AG09319 (cell line): ENCODE measurements at regions not wholly inside any gene's neighbourhood (a gene's known extent, or its start where the extent isn't known, plus 50 kb on each side); places are given as distances from the start of the nearest gene placed in this dataset.

ENCODE experiments used
- DNase-seq: peaks from one replicate; pipeline ENCODE4 v3.0.0-alpha.2; 2010; ENCODE audit warnings: low read depth; ENCODE audit errors: extremely low read depth
- TF ChIP-seq, protein P1 (sequence below): IDR thresholded peaks from 2 replicates; pipeline ENCODE4 v1.5.1; 2011; ENCODE audit warnings: low read depth, mild to moderate bottlenecking, inconsistent platforms, low read length, moderate library complexity

DNA sequence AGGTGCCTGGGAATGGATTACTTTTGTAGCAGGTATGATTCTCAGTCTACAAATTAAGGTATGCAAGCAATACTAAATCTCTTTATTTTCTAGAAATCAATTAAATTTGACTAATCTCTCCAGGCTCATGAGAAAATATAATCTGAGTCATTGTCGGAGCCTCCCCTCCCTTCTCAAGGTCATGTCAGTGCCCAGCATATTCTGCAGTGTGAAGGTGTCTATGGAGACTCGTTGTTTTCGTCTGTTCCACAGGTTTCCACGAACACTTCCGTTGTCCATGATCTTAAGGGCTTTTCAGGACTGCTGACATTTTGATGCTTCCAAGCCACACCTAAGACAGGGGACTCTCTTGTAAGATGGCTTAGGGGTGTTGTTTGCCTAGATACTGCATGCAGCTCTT is 56.6 kb upstream of the SCOC start:
- TF ChIP-seq, protein P1, sequence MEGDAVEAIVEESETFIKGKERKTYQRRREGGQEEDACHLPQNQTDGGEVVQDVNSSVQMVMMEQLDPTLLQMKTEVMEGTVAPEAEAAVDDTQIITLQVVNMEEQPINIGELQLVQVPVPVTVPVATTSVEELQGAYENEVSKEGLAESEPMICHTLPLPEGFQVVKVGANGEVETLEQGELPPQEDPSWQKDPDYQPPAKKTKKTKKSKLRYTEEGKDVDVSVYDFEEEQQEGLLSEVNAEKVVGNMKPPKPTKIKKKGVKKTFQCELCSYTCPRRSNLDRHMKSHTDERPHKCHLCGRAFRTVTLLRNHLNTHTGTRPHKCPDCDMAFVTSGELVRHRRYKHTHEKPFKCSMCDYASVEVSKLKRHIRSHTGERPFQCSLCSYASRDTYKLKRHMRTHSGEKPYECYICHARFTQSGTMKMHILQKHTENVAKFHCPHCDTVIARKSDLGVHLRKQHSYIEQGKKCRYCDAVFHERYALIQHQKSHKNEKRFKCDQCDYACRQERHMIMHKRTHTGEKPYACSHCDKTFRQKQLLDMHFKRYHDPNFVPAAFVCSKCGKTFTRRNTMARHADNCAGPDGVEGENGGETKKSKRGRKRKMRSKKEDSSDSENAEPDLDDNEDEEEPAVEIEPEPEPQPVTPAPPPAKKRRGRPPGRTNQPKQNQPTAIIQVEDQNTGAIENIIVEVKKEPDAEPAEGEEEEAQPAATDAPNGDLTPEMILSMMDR = no peak
- DNase-seq = no peak

DNA sequence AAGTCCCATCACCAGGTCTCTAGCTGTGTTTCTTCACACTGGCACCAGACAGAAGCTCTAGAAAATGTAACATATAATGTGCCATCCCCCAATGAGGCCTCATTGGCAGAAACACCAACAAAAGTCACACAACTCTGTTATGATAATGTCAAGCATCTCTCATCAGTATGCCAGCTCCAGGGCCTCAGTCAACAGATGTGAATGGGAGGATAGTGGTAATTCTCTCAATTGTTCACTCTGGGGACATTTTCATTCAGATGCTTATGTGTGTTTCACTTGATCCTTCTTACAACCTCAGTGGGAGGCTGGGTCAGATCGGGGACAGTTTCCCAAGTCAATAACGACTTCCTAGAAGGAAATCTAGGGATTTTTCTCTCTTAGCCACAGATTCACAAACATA is 57.5 kb upstream of the SCOC start:
- TF ChIP-seq, protein P1 = no peak
- DNase-seq = no peak

DNA sequence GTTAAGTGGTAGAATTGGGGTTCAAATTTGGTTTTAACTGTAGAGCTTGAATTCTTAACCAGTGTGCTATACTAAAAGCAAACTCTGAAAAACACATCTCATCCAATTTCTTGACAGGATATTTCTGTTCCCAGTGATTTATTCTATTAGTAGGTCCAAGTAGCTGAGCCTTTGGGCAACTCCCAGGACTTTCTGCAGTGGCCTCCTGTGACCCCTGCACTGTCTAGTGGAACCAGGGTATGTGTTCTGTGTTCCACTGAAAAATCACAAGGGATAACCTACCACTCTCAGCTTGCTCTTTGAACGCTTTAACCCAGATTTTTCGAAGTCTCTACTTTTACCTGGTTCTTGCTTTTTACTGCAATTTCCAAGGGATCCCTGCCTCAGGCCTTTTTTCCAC is 58.0 kb upstream of the SCOC start:
- TF ChIP-seq, protein P1 = no peak
- no peak for DNase-seq

DNA sequence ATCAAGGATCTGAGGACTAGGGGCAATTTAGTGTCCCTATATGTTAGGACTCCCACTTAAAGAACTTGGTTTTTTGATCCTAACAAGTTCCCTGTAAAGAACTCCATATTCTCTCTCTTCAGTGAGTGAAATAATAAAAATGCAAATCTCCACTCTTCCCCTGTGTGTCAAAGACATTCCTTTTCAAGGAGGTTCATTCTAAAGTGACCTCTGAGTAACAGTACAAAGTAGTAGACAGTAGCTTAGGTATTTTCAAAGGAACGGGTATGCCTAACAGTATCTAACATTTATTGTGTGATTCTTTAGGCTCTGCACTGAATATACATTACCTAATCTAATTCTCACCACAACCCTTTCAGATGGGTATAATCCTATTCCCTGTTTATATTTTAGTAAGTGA is 58.4 kb upstream of the SCOC start:
- DNase-seq = no peak

DNA sequence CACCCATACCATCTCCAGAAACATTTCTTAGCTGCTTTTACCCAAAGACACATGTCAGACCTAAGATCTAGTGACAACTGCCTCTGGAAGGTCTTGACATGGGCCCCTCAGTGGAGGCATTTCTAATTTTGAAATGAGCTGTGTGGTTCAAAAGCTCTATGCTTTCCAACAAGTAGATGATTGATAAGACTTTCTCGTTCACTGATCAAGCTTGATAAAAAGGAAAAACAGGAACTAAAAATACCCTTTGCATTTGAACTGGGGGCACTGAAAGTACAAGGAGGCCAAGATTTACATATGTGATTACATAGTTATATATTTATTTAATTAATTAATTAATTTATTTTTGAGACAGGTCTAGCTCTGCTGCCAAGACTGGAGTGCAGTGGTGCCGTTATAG is 61.3 kb upstream of the SCOC start:
- DNase-seq = no peak
- TF ChIP-seq, protein P1 = no peak

More for the DNA sequence above, 58.4 kb upstream of the SCOC start:
- TF ChIP-seq, protein P1 = no peak

DNA sequence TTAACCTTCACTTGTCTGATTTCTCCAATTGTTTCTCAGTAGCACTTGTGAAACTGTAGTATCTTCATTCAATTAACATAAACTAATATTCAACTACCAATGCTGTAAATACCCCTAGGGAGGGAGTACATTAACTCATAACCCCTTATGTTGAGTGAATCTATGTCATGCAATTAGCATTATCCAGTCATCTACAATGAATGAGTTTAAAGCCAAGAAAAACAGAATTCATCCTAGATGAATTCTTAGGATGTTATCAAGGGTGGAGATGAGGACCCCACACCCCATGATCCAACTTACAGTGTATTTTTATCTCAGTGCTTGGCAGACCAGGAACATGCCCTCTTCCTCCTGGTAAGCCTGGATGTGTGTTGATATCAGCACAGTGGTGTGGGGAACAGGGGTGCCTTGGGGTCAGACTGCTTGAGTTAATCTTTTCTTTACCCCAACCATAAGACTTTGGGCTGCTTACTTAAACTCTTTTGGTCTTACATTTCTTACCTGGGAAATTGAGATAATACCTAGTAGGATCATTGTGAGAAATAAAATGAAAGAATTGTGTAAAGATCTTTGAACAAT is 62.1 kb upstream of the SCOC start:
- no peak for DNase-seq
- TF ChIP-seq, protein P1 = no peak

DNA sequence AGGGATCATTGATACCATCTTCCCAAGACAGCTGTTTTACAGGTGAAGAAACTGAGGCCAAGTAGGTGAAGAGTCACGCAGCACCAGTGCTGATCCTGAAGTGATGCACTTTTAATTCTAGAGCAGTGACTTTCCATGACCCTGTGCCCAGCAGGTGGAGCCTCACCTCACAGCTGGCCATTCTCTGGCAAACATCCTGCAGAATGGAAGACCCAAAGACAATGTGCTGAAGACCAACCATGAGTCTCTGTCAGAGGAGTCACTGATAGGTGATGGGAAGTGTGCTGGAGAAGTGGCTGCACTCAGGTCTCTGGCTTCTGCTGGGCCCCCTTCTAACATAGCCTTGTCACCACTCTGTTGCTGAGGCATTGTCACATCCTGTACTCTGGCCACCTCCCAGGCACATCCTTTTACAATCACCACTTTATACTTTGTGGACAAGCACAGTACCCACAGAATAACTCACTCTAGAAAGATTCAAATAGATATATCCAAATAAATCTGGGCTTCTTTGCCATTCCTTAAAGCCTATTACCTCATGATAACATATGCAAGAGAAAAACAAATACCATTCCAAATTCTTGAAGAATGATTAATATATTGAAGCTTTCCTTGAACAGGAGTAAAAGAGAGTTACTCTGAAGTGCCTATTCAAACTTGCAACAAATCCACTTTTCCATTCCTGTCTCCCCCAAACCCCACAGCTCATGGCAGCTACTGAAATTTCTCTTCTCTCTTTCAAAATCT is 64.1 kb upstream of the SCOC start:
- TF ChIP-seq, protein P1 = no peak
- DNase-seq = no peak
